ENCODE measurements at regions not wholly inside any gene's neighbourhood (a gene's known extent, or its start where the extent isn't known, plus 50 kb on each side); places are given as distances from the start of the nearest gene placed in this dataset.
A peak's percentile ranks its signal among the peaks of the same experiment; 100 is the strongest.

- no peaks in the 10 kb centered on the region for H3K4me1 ChIP-seq (ENCODE audit: control insufficient read depth, insufficient read depth, low read length)
- H3K27ac ChIP-seq (ENCODE audit: low read length): no peak overlapping the region
- H3K4me3 ChIP-seq (ENCODE audit: low read length): no peak overlapping the region
- H3K9me3 ChIP-seq (replicated peaks; ENCODE audit: control insufficient read depth, low read depth, low read length): no peaks in the 10 kb centered on the region
- no peaks in the 10 kb centered on the region for H3K36me3 ChIP-seq (ENCODE audit: control insufficient read depth, insufficient read depth, low read length)
- WGBS (ENCODE audit: insufficient coverage): no CpG with 5 or more reads among the region's 3 CpGs
- no peaks in the 10 kb centered on the region for H3K27me3 ChIP-seq (ENCODE audit: control insufficient read depth, insufficient read depth, low read length)
- DNase-seq: peak; percentile 7
These were observed 1663.6 kb downstream of the SUCLG1 start for GRCh38 chr2:82795446-82795845.

- H3K4me1 ChIP-seq (ENCODE audit: control insufficient read depth, insufficient read depth, low read length): no peaks in the 10 kb centered on the region
- no peaks in the 10 kb centered on the region for H3K9me3 ChIP-seq (replicated peaks; ENCODE audit: control insufficient read depth, low read depth, low read length)
- no CpG with 5 or more reads among the region's 3 CpGs for WGBS (ENCODE audit: insufficient coverage)
- no peaks in the 10 kb centered on the region for H3K36me3 ChIP-seq (ENCODE audit: control insufficient read depth, insufficient read depth, low read length)
- H3K4me3 ChIP-seq (ENCODE audit: low read length): no peak overlapping the region
- H3K27me3 ChIP-seq (ENCODE audit: control insufficient read depth, insufficient read depth, low read length): no peaks in the 10 kb centered on the region
- no peak overlapping the region for H3K27ac ChIP-seq (ENCODE audit: low read length)
- DNase-seq: no peak
These were observed 1665.2 kb downstream of the SUCLG1 start for GRCh38 chr2:82793711-82794435.

- H3K9me3 ChIP-seq (replicated peaks; ENCODE audit: control insufficient read depth, low read depth, low read length): no peaks in the 10 kb centered on the region
- H3K27me3 ChIP-seq (ENCODE audit: control insufficient read depth, insufficient read depth, low read length): no peaks in the 10 kb centered on the region
- DNase-seq: no peak
- H3K27ac ChIP-seq (ENCODE audit: low read length): no peak overlapping the region
- 77% methylated on average over 3 of the region's 5 CpGs for WGBS (ENCODE audit: insufficient coverage)
- no peaks in the 10 kb centered on the region for H3K4me1 ChIP-seq (ENCODE audit: control insufficient read depth, insufficient read depth, low read length)
- H3K36me3 ChIP-seq (ENCODE audit: control insufficient read depth, insufficient read depth, low read length): no peaks in the 10 kb centered on the region
- no peak overlapping the region for H3K4me3 ChIP-seq (ENCODE audit: low read length)
These were observed 1666.8 kb downstream of the SUCLG1 start for GRCh38 chr2:82792316-82792715.

GRCh38 chr2:82790206-82791021, 1668.7 kb downstream of the SUCLG1 start:
- H3K4me1 ChIP-seq (ENCODE audit: control insufficient read depth, insufficient read depth, low read length): no peaks in the 10 kb centered on the region
- no peaks in the 10 kb centered on the region for H3K36me3 ChIP-seq (ENCODE audit: control insufficient read depth, insufficient read depth, low read length)
- H3K9me3 ChIP-seq (replicated peaks; ENCODE audit: control insufficient read depth, low read depth, low read length): no peaks in the 10 kb centered on the region
- H3K27ac ChIP-seq (ENCODE audit: low read length): no peak overlapping the region
- no peak overlapping the region for H3K4me3 ChIP-seq (ENCODE audit: low read length)
- no peaks in the 10 kb centered on the region for H3K27me3 ChIP-seq (ENCODE audit: control insufficient read depth, insufficient read depth, low read length)
- 78% methylated on average over 10 of the region's 16 CpGs for WGBS (ENCODE audit: insufficient coverage)
- DNase-seq: peak; percentile 5

- WGBS (ENCODE audit: insufficient coverage): no CpG with 5 or more reads among the region's 2 CpGs
- Histone ChIP-seq H3K27me3 (ENCODE audit: control insufficient read depth, insufficient read depth, low read length) (no peaks in the 10 kb centered on the region), H3K27ac (ENCODE audit: low read length) (no peak overlapping the region), H3K4me3 (ENCODE audit: low read length) (no peak overlapping the region), H3K9me3 (replicated peaks; ENCODE audit: control insufficient read depth, low read depth, low read length) (no peaks in the 10 kb centered on the region), H3K36me3 (ENCODE audit: control insufficient read depth, insufficient read depth, low read length) (no peaks in the 10 kb centered on the region), H3K4me1 (ENCODE audit: control insufficient read depth, insufficient read depth, low read length) (no peaks in the 10 kb centered on the region)
- DNase-seq: peak; percentile 20
These were observed 1669.3 kb downstream of the SUCLG1 start for GRCh38 chr2:82789851-82790205.

- Histone ChIP-seq H3K27me3 (ENCODE audit: control insufficient read depth, insufficient read depth, low read length) (no peaks in the 10 kb centered on the region), H3K36me3 (ENCODE audit: control insufficient read depth, insufficient read depth, low read length) (no peaks in the 10 kb centered on the region), H3K27ac (ENCODE audit: low read length) (no peak overlapping the region), H3K4me1 (ENCODE audit: control insufficient read depth, insufficient read depth, low read length) (no peaks in the 10 kb centered on the region), H3K9me3 (replicated peaks; ENCODE audit: control insufficient read depth, low read depth, low read length) (no peaks in the 10 kb centered on the region), H3K4me3 (ENCODE audit: low read length) (no peak overlapping the region)
- WGBS (ENCODE audit: insufficient coverage): no CpG with 5 or more reads among the region's 2 CpGs
- DNase-seq: no peak
These were observed 1677.7 kb downstream of the SUCLG1 start for GRCh38 chr2:82781176-82781915.

GRCh38 chr2:82780050-82780449, 1679.0 kb downstream of the SUCLG1 start:
- H3K4me3 ChIP-seq (ENCODE audit: low read length): no peak overlapping the region
- no peak for DNase-seq
- H3K36me3 ChIP-seq (ENCODE audit: control insufficient read depth, insufficient read depth, low read length): no peaks in the 10 kb centered on the region
- WGBS (ENCODE audit: insufficient coverage): 65% methylated on average over 3 of the region's 7 CpGs
- no peaks in the 10 kb centered on the region for H3K9me3 ChIP-seq (replicated peaks; ENCODE audit: control insufficient read depth, low read depth, low read length)
- no peaks in the 10 kb centered on the region for H3K27me3 ChIP-seq (ENCODE audit: control insufficient read depth, insufficient read depth, low read length)
- no peaks in the 10 kb centered on the region for H3K4me1 ChIP-seq (ENCODE audit: control insufficient read depth, insufficient read depth, low read length)
- H3K27ac ChIP-seq (ENCODE audit: low read length): no peak overlapping the region

GRCh38 chr2:82752396-82752795, 1706.7 kb downstream of the SUCLG1 start:
- no CpG with 5 or more reads among the region's 2 CpGs for WGBS (ENCODE audit: insufficient coverage)
- Histone ChIP-seq H3K9me3 (replicated peaks; ENCODE audit: control insufficient read depth, low read depth, low read length) (peaks cover 17% of the 10 kb centered on the region), H3K27ac (ENCODE audit: low read length) (no peak overlapping the region), H3K4me1 (ENCODE audit: control insufficient read depth, insufficient read depth, low read length) (no peaks in the 10 kb centered on the region), H3K36me3 (ENCODE audit: control insufficient read depth, insufficient read depth, low read length) (no peaks in the 10 kb centered on the region), H3K27me3 (ENCODE audit: control insufficient read depth, insufficient read depth, low read length) (no peaks in the 10 kb centered on the region), H3K4me3 (ENCODE audit: low read length) (no peak overlapping the region)
- no peak for DNase-seq

GRCh38 chr2:82748653-82749052, 1710.4 kb downstream of the SUCLG1 start:
- H3K36me3 ChIP-seq (ENCODE audit: control insufficient read depth, insufficient read depth, low read length): no peaks in the 10 kb centered on the region
- DNase-seq: no peak
- H3K4me3 ChIP-seq (ENCODE audit: low read length): no peak overlapping the region
- no peaks in the 10 kb centered on the region for H3K27me3 ChIP-seq (ENCODE audit: control insufficient read depth, insufficient read depth, low read length)
- no peak overlapping the region for H3K27ac ChIP-seq (ENCODE audit: low read length)
- H3K4me1 ChIP-seq (ENCODE audit: control insufficient read depth, insufficient read depth, low read length): no peaks in the 10 kb centered on the region
- H3K9me3 ChIP-seq (replicated peaks; ENCODE audit: control insufficient read depth, low read depth, low read length): peaks cover 21% of the 10 kb centered on the region
- no CpG with 5 or more reads among the region's 2 CpGs for WGBS (ENCODE audit: insufficient coverage)

- Histone ChIP-seq H3K27ac (ENCODE audit: low read length) (no peak overlapping the region), H3K36me3 (ENCODE audit: control insufficient read depth, insufficient read depth, low read length) (no peaks in the 10 kb centered on the region), H3K4me3 (ENCODE audit: low read length) (no peak overlapping the region), H3K27me3 (ENCODE audit: control insufficient read depth, insufficient read depth, low read length) (no peaks in the 10 kb centered on the region), H3K4me1 (ENCODE audit: control insufficient read depth, insufficient read depth, low read length) (no peaks in the 10 kb centered on the region), H3K9me3 (replicated peaks; ENCODE audit: control insufficient read depth, low read depth, low read length) (no peaks in the 10 kb centered on the region)
- peak; percentile 7 for DNase-seq
- WGBS (ENCODE audit: insufficient coverage): no CpG with 5 or more reads among the region's 1 CpG
These were observed 1718.6 kb downstream of the SUCLG1 start for GRCh38 chr2:82740527-82740926.
